ENCODE measurements at regions not wholly inside any gene's neighbourhood (a gene's known extent, or its start where the extent isn't known, plus 50 kb on each side); places are given as distances from the start of the nearest gene placed in this dataset.
"Not testable (repeated sequence)": the region's sequence is repeated elsewhere in the genome, so short reads cannot be mapped to it uniquely, and the experiment has no call there.

DNA sequence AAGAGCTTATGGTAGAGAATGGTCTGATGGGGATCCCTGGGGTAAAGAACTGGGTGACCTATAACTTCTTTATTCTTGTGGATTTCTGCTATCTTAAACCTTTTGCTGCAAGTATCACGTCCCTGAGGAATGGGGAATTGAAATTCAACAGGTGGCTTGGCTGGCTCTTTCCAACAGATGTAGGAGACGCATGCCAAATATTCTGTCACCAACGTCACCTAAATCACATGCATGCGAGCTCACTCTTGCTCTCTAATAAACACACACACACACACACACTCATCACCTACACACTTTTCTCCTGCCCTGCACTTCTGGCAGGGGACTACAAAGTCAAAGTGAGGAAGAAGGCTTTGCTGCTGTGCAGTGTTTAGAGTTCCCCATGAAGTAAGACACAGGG lies 145.8 kb upstream of the NECTIN3 start:
- no peak for DNase-seq

DNA sequence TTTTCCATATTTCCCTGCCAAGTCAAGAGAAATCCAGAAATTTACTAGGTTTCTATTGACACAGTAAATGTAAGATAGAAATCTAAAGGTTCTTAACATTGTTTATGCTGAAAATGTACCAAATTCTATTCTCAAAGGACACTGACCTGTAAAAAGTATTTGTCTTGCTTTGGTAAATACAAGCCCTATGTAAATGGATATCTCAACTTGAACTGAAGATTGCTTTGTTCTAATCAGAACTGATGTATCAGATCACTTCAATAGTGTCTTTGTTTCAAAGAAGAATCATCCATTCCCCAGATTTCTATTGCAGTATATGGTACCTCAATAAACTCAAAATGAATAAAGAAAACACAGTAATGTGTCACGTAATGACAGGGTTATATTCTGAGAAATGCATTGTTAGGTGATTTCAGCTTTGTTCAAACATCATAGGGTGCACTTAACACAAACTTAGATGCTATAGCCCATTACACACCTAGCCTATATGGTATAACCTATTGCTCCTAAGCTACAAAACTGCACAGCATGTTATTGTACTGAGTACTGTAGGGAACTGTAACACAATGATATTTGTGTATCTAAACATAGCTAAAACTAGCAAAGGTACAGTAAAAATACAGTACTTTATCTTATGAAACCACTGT lies 143.5 kb upstream of the NECTIN3 start:
- no peak for DNase-seq

- no peak for DNase-seq
Measured at GRCh38 chr3:110929816-110930215, 141.8 kb upstream of the NECTIN3 start.

DNA sequence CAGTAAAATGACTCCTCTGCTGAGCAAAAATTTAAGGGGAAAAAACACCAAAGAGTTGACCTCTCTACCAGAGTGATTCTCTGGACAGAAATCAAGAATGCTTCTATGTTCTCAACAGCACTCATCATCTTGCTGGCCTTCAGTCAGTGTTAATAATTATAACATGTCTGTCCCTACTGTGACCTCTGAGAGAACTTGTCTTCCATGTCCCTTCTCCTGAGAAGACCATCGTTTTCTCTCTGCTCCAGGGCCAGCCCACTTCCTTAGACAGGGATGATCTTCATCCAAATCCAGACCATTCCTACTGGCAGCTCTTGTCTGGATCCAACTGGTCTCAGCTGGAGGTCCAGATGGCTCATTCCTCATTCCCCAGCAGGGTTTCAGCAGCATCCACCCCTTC lies 139.0 kb upstream of the NECTIN3 start:
- DNase-seq = no peak

GRCh38 chr3:110933821-110934426 lies 137.7 kb upstream of the NECTIN3 start:
- DNase-seq = no peak

DNA sequence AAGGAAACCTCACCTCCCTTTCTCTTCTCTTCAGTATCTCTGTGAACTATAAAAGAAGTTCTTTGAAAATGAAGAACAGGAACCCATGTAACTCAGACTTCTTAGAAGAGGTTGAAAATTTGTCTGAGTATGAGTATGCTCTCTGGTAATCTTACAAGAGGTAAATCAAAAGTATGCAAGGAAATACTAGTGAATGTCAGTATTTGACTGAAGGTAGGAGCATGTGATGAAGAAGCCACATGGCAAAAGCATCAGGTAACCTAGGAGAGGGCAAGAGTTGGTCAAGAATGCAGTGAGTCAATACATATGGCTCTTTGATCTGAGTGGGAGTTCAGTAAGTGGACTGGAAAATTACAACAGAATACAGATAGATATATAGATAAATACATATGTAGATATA lies 133.0 kb upstream of the NECTIN3 start:
- DNase-seq = no peak

DNA sequence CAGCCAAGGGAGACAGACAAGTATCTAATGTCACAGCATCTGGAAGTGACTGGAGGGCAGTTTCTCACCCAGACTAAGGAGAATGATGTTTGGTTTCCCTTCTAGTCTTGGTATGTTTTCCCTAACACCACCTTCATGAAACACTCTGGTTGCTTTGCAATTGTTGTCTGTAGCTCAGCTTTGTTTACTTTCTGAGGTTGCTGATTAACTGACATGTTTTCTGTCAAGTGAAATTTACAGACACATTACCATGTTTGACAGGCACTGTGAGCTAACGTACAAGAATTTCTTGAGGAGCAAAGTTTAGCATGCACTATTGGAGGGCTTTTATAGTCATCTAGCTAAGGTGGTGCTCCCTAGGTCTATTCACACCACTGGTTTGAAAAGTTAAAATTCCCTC lies 131.6 kb upstream of the NECTIN3 start:
- DNase-seq = no peak

GRCh38 chr3:110944782-110945181 lies 126.8 kb upstream of the NECTIN3 start:
- no peak for DNase-seq

GRCh38 chr3:110946810-110947209 lies 124.8 kb upstream of the NECTIN3 start:
- no peak for DNase-seq

GRCh38 chr3:110949194-110949593 lies 122.4 kb upstream of the NECTIN3 start:
- not testable (repeated sequence) for DNase-seq

DNA sequence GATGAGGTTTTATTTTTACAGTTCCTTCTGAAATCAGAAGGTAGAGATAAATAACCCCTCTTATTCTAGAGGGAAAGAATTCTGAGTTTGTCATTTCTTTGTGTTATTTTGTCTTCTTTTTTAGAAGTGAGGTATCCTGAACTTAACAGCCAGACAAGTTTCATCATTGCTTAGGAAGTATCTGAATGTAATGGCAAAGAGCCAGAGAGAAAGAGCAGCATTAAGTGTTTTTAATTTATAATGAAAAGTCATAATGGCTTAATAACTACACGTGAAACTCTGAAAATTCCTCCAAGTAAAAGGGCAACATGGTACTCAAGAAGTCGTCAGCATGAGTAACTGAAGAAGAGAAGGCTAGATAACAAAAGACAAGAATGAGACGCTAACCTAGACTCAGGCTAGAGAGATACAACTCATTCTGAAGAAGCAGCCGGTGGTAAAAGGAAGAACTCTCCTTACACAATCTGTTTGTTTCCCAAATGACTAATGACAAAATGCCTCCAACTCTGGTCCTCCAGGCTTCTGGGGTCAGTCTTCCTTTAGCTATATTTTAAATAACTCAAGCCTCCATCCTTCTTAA lies 116.2 kb upstream of the NECTIN3 start:
- no peak for DNase-seq

GRCh38 chr3:110956081-110956480 lies 115.5 kb upstream of the NECTIN3 start:
- no peak for DNase-seq

GRCh38 chr3:110957247-110958025 lies 114.2 kb upstream of the NECTIN3 start:
- DNase-seq = no peak

- DNase-seq = no peak
Measured at GRCh38 chr3:110958313-110959147, 113.1 kb upstream of the NECTIN3 start.

DNA sequence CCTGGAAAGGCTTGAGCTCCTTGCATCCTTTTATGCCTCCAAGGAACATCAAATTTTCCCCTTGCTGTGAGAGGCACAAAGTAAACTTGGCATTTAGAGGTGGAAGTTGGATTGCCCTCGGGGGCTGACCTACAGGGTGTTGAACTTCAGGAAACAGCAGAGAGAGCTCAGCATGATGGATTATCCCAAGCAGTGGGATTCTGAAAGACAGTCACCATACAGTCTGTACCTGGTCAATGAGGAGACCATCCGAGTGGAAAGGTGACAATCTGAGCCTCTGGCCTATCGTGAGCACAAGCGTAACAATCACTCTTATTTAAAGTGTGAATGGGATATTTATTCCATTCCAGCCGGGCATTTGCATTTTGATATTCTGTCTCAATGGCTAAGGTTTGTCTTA lies 105.6 kb upstream of the NECTIN3 start:
- DNase-seq = no peak

GRCh38 chr3:110966966-110967663 lies 104.5 kb upstream of the NECTIN3 start:
- DNase-seq = no peak

GRCh38 chr3:110968076-110968475 lies 103.5 kb upstream of the NECTIN3 start:
- DNase-seq = no peak

- DNase-seq = no peak
Measured at GRCh38 chr3:110969229-110970211, 102.1 kb upstream of the NECTIN3 start.

- DNase-seq = no peak
Measured at GRCh38 chr3:110971010-110971601, 100.5 kb upstream of the NECTIN3 start.

DNA sequence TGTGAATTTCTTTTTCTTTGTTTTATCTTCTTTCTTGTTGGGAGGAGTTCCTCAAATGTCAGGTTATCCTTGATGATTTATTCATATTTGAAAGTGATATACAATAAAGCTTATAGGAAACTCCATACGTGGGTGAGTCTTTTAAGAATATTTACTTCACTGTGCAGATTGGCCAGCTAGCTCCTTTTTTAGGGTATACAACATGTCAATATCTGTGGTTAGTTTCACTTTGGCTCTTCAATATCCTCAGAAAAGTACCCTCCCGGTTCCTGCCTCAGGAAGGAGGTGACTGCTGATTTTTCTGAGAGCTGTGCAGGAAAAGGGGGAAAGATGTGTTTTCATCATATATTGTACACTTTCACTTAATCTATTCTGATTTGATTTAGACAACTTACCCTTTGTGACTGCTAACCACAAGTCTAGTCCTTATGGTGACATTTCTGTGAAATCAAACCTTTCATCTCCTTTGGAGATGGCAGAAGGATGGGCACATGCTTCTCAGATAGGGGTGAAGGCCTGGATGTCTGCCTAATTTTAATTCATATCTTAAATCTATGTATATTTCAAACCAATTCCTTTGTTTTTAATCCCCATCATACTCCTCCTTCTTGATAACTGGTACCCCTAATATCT lies 98.2 kb upstream of the NECTIN3 start:
- no peak for DNase-seq

Data from NCI-H510A (cell line).